Hepatocyte (in vitro differentiated cells): ENCODE measurements at regions not wholly inside any gene's neighbourhood (a gene's known extent, or its start where the extent isn't known, plus 50 kb on each side); places are given as distances from the start of the nearest gene placed in this dataset.

ENCODE experiments used
- DNase-seq: peaks from one replicate; pipeline ENCODE4 v3.0.0-alpha.2; 2016; ENCODE audit warnings: low spot score
- H2AFZ ChIP-seq: fragments of 200-600 bp; sonication (generic); 2 replicates; pipeline ENCODE4 v1.6.0; 2016; ENCODE audit warnings: antibody characterized with exemption, mild to moderate bottlenecking
- H3K27ac ChIP-seq: fragments of 200-600 bp; sonication (generic); 2 replicates; pipeline ENCODE4 v1.5.1; 2016; ENCODE audit warnings: mild to moderate bottlenecking
- H3K27me3 ChIP-seq: fragments of 200-600 bp; sonication (generic); 2 replicates; pipeline ENCODE4 v1.6.1; 2016
- H3K36me3 ChIP-seq: fragments of 200-600 bp; sonication (generic); replicated peaks from 2 replicates; pipeline ENCODE4 v1.5.1; 2016; ENCODE audit warnings: low read depth; ENCODE audit not compliant: insufficient read depth
- H3K4me1 ChIP-seq: fragments of 200-600 bp; sonication (generic); 2 replicates; pipeline ENCODE4 v1.5.1; 2016; ENCODE audit warnings: mild to moderate bottlenecking, moderate library complexity; ENCODE audit not compliant: insufficient read depth
- H3K4me2 ChIP-seq: fragments of 200-600 bp; sonication (generic); 2 replicates; pipeline ENCODE4 v1.6.0; 2016
- H3K4me3 ChIP-seq: fragments of 200-600 bp; sonication (generic); 2 replicates; pipeline ENCODE4 v1.5.1; 2016; ENCODE audit warnings: mild to moderate bottlenecking
- H3K79me2 ChIP-seq: fragments of 200-600 bp; sonication (generic); 2 replicates; pipeline ENCODE4 v1.6.0; 2017; ENCODE audit warnings: mild to moderate bottlenecking
- H3K9me2 ChIP-seq: fragments of 200-600 bp; sonication (generic); replicated peaks from 2 replicates; pipeline ENCODE4 v1.6.0; 2017; ENCODE audit warnings: mild to moderate bottlenecking; ENCODE audit not compliant: insufficient read depth
- H3K9me3 ChIP-seq: fragments of 200-600 bp; sonication (generic); 2 replicates; pipeline ENCODE4 v1.5.1; 2016; ENCODE audit warnings: low read depth, mild to moderate bottlenecking
- H4K20me1 ChIP-seq: fragments of 200-600 bp; sonication (generic); 2 replicates; pipeline ENCODE4 v1.6.0; 2016; ENCODE audit warnings: mild to moderate bottlenecking; ENCODE audit not compliant: insufficient read depth, poor library complexity, severe bottlenecking
- EZH2 ChIP-seq: fragments of 200-600 bp; sonication (generic); IDR thresholded peaks from 2 replicates; pipeline ENCODE4 v1.6.1; 2016; ENCODE audit warnings: antibody characterized with exemption, mild to moderate bottlenecking, borderline replicate concordance
- EZH2phosphoT487 ChIP-seq: fragments of 200-600 bp; sonication (generic); IDR thresholded peaks from one replicate; pipeline ENCODE4 v1.6.1; 2018; ENCODE audit warnings: antibody characterized with exemption, mild to moderate bottlenecking, low read depth, moderate library complexity; ENCODE audit not compliant: unreplicated experiment, severe bottlenecking
- WGBS: methylation state at CpG from one replicate; pipeline ENCODE4 v1.1.6; 2016; ENCODE audit warnings: low lambda C conversion rate; ENCODE audit errors: missing lambda C conversion rate; 5-methylcytosine and 5-hydroxymethylcytosine counted together
- TF ChIP-seq, protein P1 (sequence below): fragments of 200-600 bp; sonication (generic); IDR thresholded peaks from 2 replicates; pipeline ENCODE4 v1.5.1; 2016; ENCODE audit warnings: antibody characterized with exemption, mild to moderate bottlenecking; ENCODE audit not compliant: poor library complexity

DNA sequence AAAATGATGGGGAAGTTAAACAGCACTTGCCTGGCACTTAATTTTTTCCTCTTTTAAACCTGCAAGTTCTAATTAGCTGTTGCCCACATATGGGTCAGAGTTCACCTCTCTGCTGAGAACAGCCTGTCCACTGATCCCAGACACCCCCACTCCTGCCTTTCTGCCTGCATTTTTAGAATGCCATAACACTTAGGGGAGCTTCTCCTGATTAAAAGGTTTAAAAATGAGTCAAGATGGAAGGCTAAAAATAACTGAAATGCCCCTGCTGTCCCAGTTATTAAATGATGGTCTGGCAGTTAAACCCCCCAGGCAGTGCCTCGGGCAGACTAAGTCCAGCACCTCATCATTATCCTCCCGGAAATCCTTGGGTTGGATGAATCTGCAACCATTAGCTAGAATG, 913.6 kb upstream of the ARPP21 start:
- WGBS, result 61% methylated on average over 2 of the region's 2 CpGs
- no peaks in the 10 kb centered on the region for H4K20me1 ChIP-seq
- no peak overlapping the region for H3K27ac ChIP-seq

DNA sequence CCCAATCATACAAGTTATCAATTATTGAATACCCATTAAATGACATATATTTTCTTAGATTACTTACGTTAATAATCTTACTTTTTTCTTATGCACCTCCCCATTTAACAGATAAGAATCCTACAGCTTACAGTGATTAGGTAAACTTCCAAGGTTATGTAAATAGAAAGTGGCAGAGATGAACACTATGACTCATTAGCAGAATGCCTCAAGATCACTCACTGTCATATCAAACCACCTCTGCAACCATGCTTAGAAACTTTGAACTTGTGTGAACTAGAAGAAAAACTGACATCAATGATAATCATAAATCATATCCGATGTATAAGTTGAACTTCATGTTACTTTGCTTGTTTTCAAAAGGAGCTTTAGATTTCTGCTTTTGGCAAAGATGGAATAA, 911.6 kb upstream of the ARPP21 start:
- WGBS, result 37% methylated on average over 2 of the region's 2 CpGs
- H4K20me1 ChIP-seq, result no peaks in the 10 kb centered on the region
- no peaks in the 10 kb centered on the region for H3K79me2 ChIP-seq
- no peaks in the 10 kb centered on the region for H3K9me3 ChIP-seq
- H3K4me2 ChIP-seq, result no peak overlapping the region
- H3K4me1 ChIP-seq, result no peaks in the 10 kb centered on the region
- no peak overlapping the region for H3K27ac ChIP-seq
- no peak for DNase-seq
- H3K27me3 ChIP-seq, result no peaks in the 10 kb centered on the region
- H2AFZ ChIP-seq, result no peak overlapping the region
- TF ChIP-seq, protein P1, sequence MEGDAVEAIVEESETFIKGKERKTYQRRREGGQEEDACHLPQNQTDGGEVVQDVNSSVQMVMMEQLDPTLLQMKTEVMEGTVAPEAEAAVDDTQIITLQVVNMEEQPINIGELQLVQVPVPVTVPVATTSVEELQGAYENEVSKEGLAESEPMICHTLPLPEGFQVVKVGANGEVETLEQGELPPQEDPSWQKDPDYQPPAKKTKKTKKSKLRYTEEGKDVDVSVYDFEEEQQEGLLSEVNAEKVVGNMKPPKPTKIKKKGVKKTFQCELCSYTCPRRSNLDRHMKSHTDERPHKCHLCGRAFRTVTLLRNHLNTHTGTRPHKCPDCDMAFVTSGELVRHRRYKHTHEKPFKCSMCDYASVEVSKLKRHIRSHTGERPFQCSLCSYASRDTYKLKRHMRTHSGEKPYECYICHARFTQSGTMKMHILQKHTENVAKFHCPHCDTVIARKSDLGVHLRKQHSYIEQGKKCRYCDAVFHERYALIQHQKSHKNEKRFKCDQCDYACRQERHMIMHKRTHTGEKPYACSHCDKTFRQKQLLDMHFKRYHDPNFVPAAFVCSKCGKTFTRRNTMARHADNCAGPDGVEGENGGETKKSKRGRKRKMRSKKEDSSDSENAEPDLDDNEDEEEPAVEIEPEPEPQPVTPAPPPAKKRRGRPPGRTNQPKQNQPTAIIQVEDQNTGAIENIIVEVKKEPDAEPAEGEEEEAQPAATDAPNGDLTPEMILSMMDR, result no peak
- TF ChIP-seq EZH2, result no peak
- TF ChIP-seq EZH2phosphoT487, result no peak
- H3K4me3 ChIP-seq, result no peak overlapping the region
- no peaks in the 10 kb centered on the region for H3K36me3 ChIP-seq
- H3K9me2 ChIP-seq, result no peaks in the 10 kb centered on the region

More for the DNA sequence above, 913.6 kb upstream of the ARPP21 start:
- no peak overlapping the region for H3K4me2 ChIP-seq
- H3K79me2 ChIP-seq, result no peaks in the 10 kb centered on the region
- H3K4me1 ChIP-seq, result no peaks in the 10 kb centered on the region
- no peaks in the 10 kb centered on the region for H3K9me3 ChIP-seq
- no peaks in the 10 kb centered on the region for H3K36me3 ChIP-seq
- H3K4me3 ChIP-seq, result no peak overlapping the region
- no peak overlapping the region for H2AFZ ChIP-seq
- TF ChIP-seq, protein P1, result no peak
- TF ChIP-seq EZH2 (no peak), EZH2phosphoT487 (no peak)
- no peaks in the 10 kb centered on the region for H3K9me2 ChIP-seq
- no peaks in the 10 kb centered on the region for H3K27me3 ChIP-seq
- DNase-seq, result no peak

DNA sequence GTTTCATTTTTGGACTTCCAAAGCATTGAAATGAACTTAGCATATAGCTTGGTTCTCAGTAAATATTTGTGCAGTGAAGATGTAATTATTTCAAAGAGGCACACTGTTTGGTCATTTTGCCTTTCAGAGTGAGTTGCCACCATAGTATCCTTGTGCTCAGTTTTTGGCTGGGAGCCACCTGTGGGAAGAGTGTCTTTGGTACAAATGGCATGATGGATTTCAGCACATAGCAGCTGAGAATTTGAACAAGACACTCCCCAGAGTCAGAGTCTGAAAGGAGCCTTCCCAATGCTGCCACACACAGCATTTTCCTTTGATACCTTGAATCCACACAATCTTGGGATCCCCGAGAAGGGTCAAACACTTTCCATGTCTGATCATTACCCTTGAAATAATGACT, 897.2 kb upstream of the ARPP21 start:
- Histone ChIP-seq H3K36me3 (no peaks in the 10 kb centered on the region), H3K27ac (no peak overlapping the region), H3K4me3 (no peak overlapping the region), H2AFZ (no peak overlapping the region), H3K4me2 (no peak overlapping the region), H4K20me1 (no peaks in the 10 kb centered on the region), H3K27me3 (no peaks in the 10 kb centered on the region), H3K4me1 (no peaks in the 10 kb centered on the region), H3K9me2 (no peaks in the 10 kb centered on the region), H3K9me3 (no peaks in the 10 kb centered on the region), H3K79me2 (no peaks in the 10 kb centered on the region)
- TF ChIP-seq EZH2 (no peak), EZH2phosphoT487 (no peak)
- TF ChIP-seq, protein P1, result no peak
- DNase-seq, result no peak
- WGBS, result 97% methylated on average over 1 of the region's 1 CpG

DNA sequence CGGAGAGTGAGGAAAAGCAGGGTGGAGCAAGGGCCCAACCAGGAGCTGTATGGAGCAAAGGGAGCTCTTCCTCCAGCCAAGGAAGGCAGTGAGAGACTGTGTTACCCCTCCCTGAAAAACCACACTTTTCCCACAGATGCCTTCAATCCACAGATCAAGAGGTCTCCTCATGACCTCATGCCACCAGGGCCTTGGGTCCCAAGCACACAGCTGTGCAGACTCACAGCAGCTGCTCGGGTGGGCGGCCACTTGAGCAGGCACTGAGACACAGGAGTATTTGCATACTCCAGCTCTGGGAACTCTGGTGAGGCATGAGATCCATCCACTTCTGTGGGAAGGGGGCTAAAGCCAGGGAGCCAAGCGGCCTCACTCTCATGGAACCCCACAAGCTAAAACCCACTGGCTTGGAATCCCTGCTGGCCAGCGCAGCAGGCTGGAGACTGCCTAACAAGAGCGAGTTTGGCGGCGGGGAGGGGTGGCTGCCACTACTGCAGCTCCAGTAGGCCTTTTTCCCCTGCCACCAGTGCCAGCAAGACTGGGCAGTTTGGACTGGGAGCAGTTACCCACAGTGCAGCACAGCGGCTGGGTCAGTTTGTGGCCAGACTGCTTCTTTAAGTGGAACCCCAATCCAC, 880.6 kb upstream of the ARPP21 start:
- no peaks in the 10 kb centered on the region for H3K9me2 ChIP-seq
- no peaks in the 10 kb centered on the region for H3K4me1 ChIP-seq
- no peaks in the 10 kb centered on the region for H3K36me3 ChIP-seq
- no peak overlapping the region for H3K27ac ChIP-seq
- no peak overlapping the region for H3K4me3 ChIP-seq
- TF ChIP-seq EZH2 (no peak), EZH2phosphoT487 (no peak)
- TF ChIP-seq, protein P1, result no peak
- H3K4me2 ChIP-seq, result no peak overlapping the region
- no peak overlapping the region for H2AFZ ChIP-seq
- no peaks in the 10 kb centered on the region for H4K20me1 ChIP-seq
- H3K27me3 ChIP-seq, result no peaks in the 10 kb centered on the region
- H3K79me2 ChIP-seq, result no peaks in the 10 kb centered on the region
- 92% methylated on average over 9 of the region's 9 CpGs for WGBS
- H3K9me3 ChIP-seq, result no peaks in the 10 kb centered on the region
- DNase-seq, result no peak
